ENCODE measurements at regions not wholly inside any gene's neighbourhood (a gene's known extent, or its start where the extent isn't known, plus 50 kb on each side); places are given as distances from the start of the nearest gene placed in this dataset.

DNA sequence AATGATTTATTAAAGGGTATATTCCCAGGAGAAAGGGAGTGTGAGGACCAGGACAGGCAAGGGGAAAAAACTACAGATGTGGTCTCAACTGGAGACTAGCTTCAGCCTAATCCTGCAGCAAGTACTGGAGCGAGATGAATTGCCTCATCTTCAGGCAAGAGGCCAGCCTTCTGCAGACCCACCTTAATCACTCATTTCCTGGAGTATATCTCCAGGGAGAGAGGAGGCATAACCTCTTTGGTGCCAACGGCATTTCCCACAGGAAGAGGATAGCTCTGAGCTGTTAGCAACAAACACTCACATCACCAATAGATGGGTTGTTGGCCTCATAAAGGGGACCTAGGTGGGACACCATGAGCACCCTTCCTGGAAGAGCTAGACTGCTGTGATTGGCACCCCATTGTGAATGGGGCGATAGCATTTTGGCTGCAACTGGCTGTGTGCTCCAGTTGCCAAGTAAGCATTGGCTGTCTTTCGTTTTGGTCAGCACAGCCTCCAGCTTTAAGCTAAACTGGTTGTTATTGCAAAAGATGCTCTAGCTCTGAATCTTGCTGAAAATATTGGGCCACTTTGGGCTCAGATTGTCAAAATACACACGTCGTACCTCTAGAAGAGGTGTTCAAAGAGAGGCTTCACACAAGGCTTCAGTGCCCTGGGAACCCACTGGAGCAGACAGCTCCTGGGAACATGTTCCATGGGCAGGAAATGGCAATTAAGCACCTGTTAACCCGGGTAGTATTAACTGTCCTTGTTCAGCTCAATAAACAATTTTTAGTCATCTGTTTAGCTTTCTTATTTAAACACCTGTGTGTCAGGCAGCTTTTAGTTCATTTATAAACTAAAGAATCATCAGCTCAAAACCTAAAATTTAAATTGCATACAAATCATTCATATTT is 314.8 kb upstream of the C1orf87 start:
- TF ChIP-seq CTCF (IDR thresholded peaks at IDR 0.05) = no peak
- no peak for TF ChIP-seq ZFX (IDR thresholded peaks at IDR 0.05; ENCODE audit: borderline replicate concordance)
